HUDEP-2 (cell line): ENCODE measurements at regions not wholly inside any gene's neighbourhood (a gene's known extent, or its start where the extent isn't known, plus 50 kb on each side); places are given as distances from the start of the nearest gene placed in this dataset.
A peak's percentile ranks its signal among the peaks of the same experiment; 100 is the strongest.

ENCODE experiments used
- DNase-seq, 76 experiments: peaks; one replicate each; lab custom pipeline; 2025; ENCODE audit not compliant: unreplicated experiment in 76 of 76; lab: John Stamatoyannopoulos, UW

GRCh38 chr9:19732441-19732951, 56.3 kb downstream of the SLC24A2 start:
- DNase-seq: no peak

- no peak for DNase-seq
Measured at GRCh38 chr9:19728101-19728500, 60.7 kb downstream of the SLC24A2 start.

GRCh38 chr9:19725970-19726369, 62.9 kb downstream of the SLC24A2 start:
- DNase-seq: no peak

- DNase-seq: peak in 5 of 76 experiments; percentile 1 to 16 (median 5)
Measured at GRCh38 chr9:19720377-19720776, 68.5 kb downstream of the SLC24A2 start.

- no peak for DNase-seq
Measured at GRCh38 chr9:19703702-19704101, 85.1 kb downstream of the SLC24A2 start.

GRCh38 chr9:19701991-19702390, 86.8 kb downstream of the SLC24A2 start:
- no peak for DNase-seq

- no peak for DNase-seq
Measured at GRCh38 chr9:19701274-19701673, 87.6 kb downstream of the SLC24A2 start.

- DNase-seq: no peak
Measured at GRCh38 chr9:19700699-19701098, 88.1 kb downstream of the SLC24A2 start.

GRCh38 chr9:19699756-19700155, 89.1 kb downstream of the SLC24A2 start:
- DNase-seq: no peak

- DNase-seq: no peak
Measured at GRCh38 chr9:19698960-19699359, 89.9 kb downstream of the SLC24A2 start.

- DNase-seq: no peak
Measured at GRCh38 chr9:19694601-19695000, 94.2 kb downstream of the SLC24A2 start.

GRCh38 chr9:19690128-19690527, 98.7 kb downstream of the SLC24A2 start:
- DNase-seq: no peak

GRCh38 chr9:19689328-19690101, 99.3 kb downstream of the SLC24A2 start:
- peak in 3 of 76 experiments; percentile 4 to 16 (median 5) for DNase-seq

GRCh38 chr9:19683715-19684114, 105.1 kb downstream of the SLC24A2 start:
- no peak for DNase-seq

GRCh38 chr9:19682397-19682796, 106.4 kb downstream of the SLC24A2 start:
- DNase-seq: no peak

- no peak for DNase-seq
Measured at GRCh38 chr9:19681846-19682245, 107.0 kb downstream of the SLC24A2 start.

- DNase-seq: peak in 6 of 76 experiments; percentile 4 to 37 (median 10)
Measured at GRCh38 chr9:19677924-19678323, 110.9 kb downstream of the SLC24A2 start.

GRCh38 chr9:19675492-19675891, 113.3 kb downstream of the SLC24A2 start:
- no peak for DNase-seq

GRCh38 chr9:19666575-19666974, 122.3 kb downstream of the SLC24A2 start:
- DNase-seq: no peak

- no peak for DNase-seq
Measured at GRCh38 chr9:19665146-19665863, 123.5 kb downstream of the SLC24A2 start.

GRCh38 chr9:19663570-19663969, 125.3 kb downstream of the SLC24A2 start:
- DNase-seq: no peak

GRCh38 chr9:19662213-19662612, 126.6 kb downstream of the SLC24A2 start:
- no peak for DNase-seq
